Panc1 (cell line): ENCODE measurements at regions not wholly inside any gene's neighbourhood (a gene's known extent, or its start where the extent isn't known, plus 50 kb on each side); places are given as distances from the start of the nearest gene placed in this dataset.

ENCODE experiments used
- POLR2AphosphoS5 ChIP-seq: IDR thresholded peaks from 2 replicates; pipeline ENCODE4 v1.6.1; 2012; ENCODE audit warnings: mild to moderate bottlenecking, low read depth, low read length, moderate library complexity
- SIN3A ChIP-seq: IDR thresholded peaks from 2 replicates; pipeline ENCODE4 v1.6.1; 2012; ENCODE audit warnings: low read depth, mild to moderate bottlenecking, low read length, moderate library complexity, borderline replicate concordance; ENCODE audit not compliant: insufficient read depth
- TCF7L2 ChIP-seq: IDR thresholded peaks from 2 replicates; pipeline ENCODE4 v1.6.1; 2011; ENCODE audit warnings: mild to moderate bottlenecking, low read depth, low read length, inconsistent platforms
- TF ChIP-seq, protein P1 (sequence below): fragments of 450-650 bp; IDR thresholded peaks from 2 replicates; pipeline ENCODE4 v1.5.1; 2017; ENCODE audit warnings: mild to moderate bottlenecking
- TF ChIP-seq, protein P2 (sequence below), 2 experiments: IDR thresholded peaks; 2 replicates each; pipeline ENCODE4 v1.6.1; 2011 to 2012; ENCODE audit warnings: low read depth in 2 of 2, control low read depth in 1 of 2, low read length in 1 of 2, mild to moderate bottlenecking in 1 of 2, moderate library complexity in 1 of 2; ENCODE audit not compliant: insufficient read depth in 1 of 2

DNA sequence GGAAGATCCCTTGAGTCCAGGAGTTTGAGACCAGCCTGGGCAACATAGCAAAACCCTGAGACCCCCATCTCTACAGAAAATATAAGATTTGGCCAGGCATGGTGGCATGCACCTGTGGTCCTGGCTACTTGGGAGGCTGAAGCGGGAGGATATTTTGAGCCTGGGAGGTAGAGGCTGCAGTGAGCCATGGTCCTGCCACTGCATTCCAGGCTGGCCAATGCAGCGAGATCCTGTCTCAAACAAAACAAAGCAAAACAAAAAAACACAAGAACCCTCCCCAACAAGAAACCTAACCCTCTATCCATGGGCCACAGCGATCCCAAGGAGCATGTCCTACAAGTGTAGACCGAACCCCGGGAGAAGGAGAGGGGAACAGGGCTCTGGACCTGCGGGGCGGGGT, 133.3 kb downstream of the MGAT5B start:
- TF ChIP-seq, protein P1, sequence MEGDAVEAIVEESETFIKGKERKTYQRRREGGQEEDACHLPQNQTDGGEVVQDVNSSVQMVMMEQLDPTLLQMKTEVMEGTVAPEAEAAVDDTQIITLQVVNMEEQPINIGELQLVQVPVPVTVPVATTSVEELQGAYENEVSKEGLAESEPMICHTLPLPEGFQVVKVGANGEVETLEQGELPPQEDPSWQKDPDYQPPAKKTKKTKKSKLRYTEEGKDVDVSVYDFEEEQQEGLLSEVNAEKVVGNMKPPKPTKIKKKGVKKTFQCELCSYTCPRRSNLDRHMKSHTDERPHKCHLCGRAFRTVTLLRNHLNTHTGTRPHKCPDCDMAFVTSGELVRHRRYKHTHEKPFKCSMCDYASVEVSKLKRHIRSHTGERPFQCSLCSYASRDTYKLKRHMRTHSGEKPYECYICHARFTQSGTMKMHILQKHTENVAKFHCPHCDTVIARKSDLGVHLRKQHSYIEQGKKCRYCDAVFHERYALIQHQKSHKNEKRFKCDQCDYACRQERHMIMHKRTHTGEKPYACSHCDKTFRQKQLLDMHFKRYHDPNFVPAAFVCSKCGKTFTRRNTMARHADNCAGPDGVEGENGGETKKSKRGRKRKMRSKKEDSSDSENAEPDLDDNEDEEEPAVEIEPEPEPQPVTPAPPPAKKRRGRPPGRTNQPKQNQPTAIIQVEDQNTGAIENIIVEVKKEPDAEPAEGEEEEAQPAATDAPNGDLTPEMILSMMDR = no peak
- TF ChIP-seq, protein P2, sequence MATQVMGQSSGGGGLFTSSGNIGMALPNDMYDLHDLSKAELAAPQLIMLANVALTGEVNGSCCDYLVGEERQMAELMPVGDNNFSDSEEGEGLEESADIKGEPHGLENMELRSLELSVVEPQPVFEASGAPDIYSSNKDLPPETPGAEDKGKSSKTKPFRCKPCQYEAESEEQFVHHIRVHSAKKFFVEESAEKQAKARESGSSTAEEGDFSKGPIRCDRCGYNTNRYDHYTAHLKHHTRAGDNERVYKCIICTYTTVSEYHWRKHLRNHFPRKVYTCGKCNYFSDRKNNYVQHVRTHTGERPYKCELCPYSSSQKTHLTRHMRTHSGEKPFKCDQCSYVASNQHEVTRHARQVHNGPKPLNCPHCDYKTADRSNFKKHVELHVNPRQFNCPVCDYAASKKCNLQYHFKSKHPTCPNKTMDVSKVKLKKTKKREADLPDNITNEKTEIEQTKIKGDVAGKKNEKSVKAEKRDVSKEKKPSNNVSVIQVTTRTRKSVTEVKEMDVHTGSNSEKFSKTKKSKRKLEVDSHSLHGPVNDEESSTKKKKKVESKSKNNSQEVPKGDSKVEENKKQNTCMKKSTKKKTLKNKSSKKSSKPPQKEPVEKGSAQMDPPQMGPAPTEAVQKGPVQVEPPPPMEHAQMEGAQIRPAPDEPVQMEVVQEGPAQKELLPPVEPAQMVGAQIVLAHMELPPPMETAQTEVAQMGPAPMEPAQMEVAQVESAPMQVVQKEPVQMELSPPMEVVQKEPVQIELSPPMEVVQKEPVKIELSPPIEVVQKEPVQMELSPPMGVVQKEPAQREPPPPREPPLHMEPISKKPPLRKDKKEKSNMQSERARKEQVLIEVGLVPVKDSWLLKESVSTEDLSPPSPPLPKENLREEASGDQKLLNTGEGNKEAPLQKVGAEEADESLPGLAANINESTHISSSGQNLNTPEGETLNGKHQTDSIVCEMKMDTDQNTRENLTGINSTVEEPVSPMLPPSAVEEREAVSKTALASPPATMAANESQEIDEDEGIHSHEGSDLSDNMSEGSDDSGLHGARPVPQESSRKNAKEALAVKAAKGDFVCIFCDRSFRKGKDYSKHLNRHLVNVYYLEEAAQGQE (IDR thresholded peaks at IDR 0.05; ENCODE audit: insufficient read depth in 1 of 2, low read depth in 2 of 2, low read length in 1 of 2) = no peak
- TF ChIP-seq POLR2AphosphoS5 (no peak), SIN3A (no peak), TCF7L2 (no peak)
